Neural cell (in vitro differentiated cells): ENCODE measurements at regions not wholly inside any gene's neighbourhood (a gene's known extent, or its start where the extent isn't known, plus 50 kb on each side); places are given as distances from the start of the nearest gene placed in this dataset.

Experiments
- H2AFZ ChIP-seq: fragments of 200-600, 300-800 bp; sonication (generic), shearing (Covaris generic); 2 replicates; pipeline ENCODE4 v1.6.0; 2014; ENCODE audit warnings: low read depth, mild to moderate bottlenecking, antibody characterized with exemption, low read length, moderate library complexity
- H3F3A ChIP-seq: fragments of 200-600 bp; shearing (Covaris generic); 2 replicates; pipeline ENCODE4 v1.6.1; 2016; ENCODE audit warnings: mild to moderate bottlenecking, moderate library complexity, mixed read lengths, antibody characterized with exemption, low read length; ENCODE audit not compliant: insufficient read depth, poor library complexity, severe bottlenecking
- H3K27ac ChIP-seq: fragments of 200-600, 300-800 bp; sonication (generic), shearing (Covaris generic); 2 replicates; pipeline ENCODE4 v1.5.1; 2014; ENCODE audit warnings: mild to moderate bottlenecking, low read length, moderate library complexity
- H3K27me3 ChIP-seq: fragments of 300-800, 200-600 bp; sonication (generic), shearing (Covaris generic); 2 replicates; pipeline ENCODE4 v1.6.0; 2014; ENCODE audit warnings: mild to moderate bottlenecking, low read depth, low read length, moderate library complexity; ENCODE audit not compliant: insufficient read depth
- H3K36me3 ChIP-seq: fragments of 300-800, 200-600 bp; sonication (generic), shearing (Covaris generic); 2 replicates; pipeline ENCODE4 v1.5.1; 2014; ENCODE audit warnings: mild to moderate bottlenecking, antibody characterized with exemption, low read length, moderate library complexity; ENCODE audit not compliant: insufficient read depth
- H3K4me2 ChIP-seq: fragments of 300-800, 200-600 bp; sonication (generic), shearing (Covaris generic); 2 replicates; pipeline ENCODE4 v1.6.0; 2014; ENCODE audit warnings: mild to moderate bottlenecking, low read length
- H3K4me3 ChIP-seq: fragments of 300-800, 200-600 bp; sonication (generic), shearing (Covaris generic); 2 replicates; pipeline ENCODE4 v1.5.1; 2014; ENCODE audit warnings: mild to moderate bottlenecking, low read length, moderate library complexity
- H3K79me2 ChIP-seq: fragments of 200-600 bp; shearing (Covaris generic); replicated peaks from 2 replicates; pipeline ENCODE4 v1.6.0; 2014; ENCODE audit warnings: mild to moderate bottlenecking, low read length, moderate library complexity; ENCODE audit not compliant: insufficient read depth
- H3K9ac ChIP-seq: fragments of 300-800, 200-600 bp; sonication (generic), shearing (Covaris generic); 2 replicates; pipeline ENCODE4 v1.6.1; 2016; ENCODE audit warnings: mild to moderate bottlenecking, low read length, mixed read lengths
- H3K9me2 ChIP-seq: fragments of 200-600 bp; shearing (Covaris generic); 2 replicates; pipeline ENCODE4 v1.6.1; 2016; ENCODE audit warnings: mild to moderate bottlenecking, low read length, mixed read lengths; ENCODE audit not compliant: insufficient read depth
- H3K9me3 ChIP-seq: fragments of 200-600, 300-800 bp; sonication (generic), shearing (Covaris generic); 2 replicates; pipeline ENCODE4 v1.6.1; 2016; ENCODE audit warnings: mild to moderate bottlenecking, mixed run types, low read length, moderate library complexity, mixed read lengths
- H4K20me1 ChIP-seq: fragments of 200-600 bp; shearing (Covaris generic); 2 replicates; pipeline ENCODE4 v1.6.1; 2016; ENCODE audit warnings: mild to moderate bottlenecking, mixed run types; ENCODE audit not compliant: insufficient read depth
- CTCF ChIP-seq: fragments of 450-650 bp; IDR thresholded peaks from 2 replicates; pipeline ENCODE4 v1.5.1; 2014; ENCODE audit warnings: antibody characterized with exemption, mild to moderate bottlenecking, moderate library complexity; ENCODE audit not compliant: poor library complexity, severe bottlenecking
- EP300 ChIP-seq: fragments of 450-650 bp; conservative IDR thresholded peaks from 2 replicates; pipeline ENCODE4 v1.6.1; 2014; ENCODE audit warnings: antibody characterized with exemption, mild to moderate bottlenecking, moderate library complexity; ENCODE audit not compliant: poor library complexity, severe bottlenecking
- EZH2 ChIP-seq: fragments of 200-600, 300-800 bp; shearing (Covaris generic), sonication (generic); IDR thresholded peaks from 2 replicates; pipeline ENCODE4 v1.6.1; 2014; ENCODE audit warnings: antibody characterized with exemption, low read length, borderline replicate concordance, mild to moderate bottlenecking; ENCODE audit not compliant: insufficient read depth, poor library complexity, severe bottlenecking
- MXI1 ChIP-seq: fragments of 450-650 bp; conservative IDR thresholded peaks from 2 replicates; pipeline ENCODE4 v1.6.1; 2014; ENCODE audit warnings: antibody characterized with exemption, mild to moderate bottlenecking; ENCODE audit not compliant: poor library complexity, severe bottlenecking
- POLR2AphosphoS5 ChIP-seq: IDR thresholded peaks from 2 replicates; pipeline ENCODE4 v1.6.1; 2012
- RAD21 ChIP-seq: fragments of 450-650 bp; conservative IDR thresholded peaks from 2 replicates; pipeline ENCODE4 v1.6.1; 2014; ENCODE audit warnings: antibody characterized with exemption, mild to moderate bottlenecking, moderate library complexity
- REST ChIP-seq: IDR thresholded peaks from 2 replicates; pipeline ENCODE4 v1.6.1; 2012; ENCODE audit warnings: borderline replicate concordance
- SMC3 ChIP-seq: fragments of 450-650 bp; conservative IDR thresholded peaks from 2 replicates; pipeline ENCODE4 v1.6.1; 2014; ENCODE audit warnings: antibody characterized with exemption, mild to moderate bottlenecking, moderate library complexity; ENCODE audit not compliant: poor library complexity
- TAF1 ChIP-seq: IDR thresholded peaks from 2 replicates; pipeline ENCODE4 v1.6.1; 2012; ENCODE audit warnings: low read depth

- H4K20me1 ChIP-seq = no peaks in the 10 kb centered on the region
- H3K4me2 ChIP-seq = no peak overlapping the region
- TF ChIP-seq RAD21 (no peak), MXI1 (no peak), EP300 (no peak), TAF1 (no peak), EZH2 (no peak), POLR2AphosphoS5 (no peak), REST (no peak), CTCF (no peak), SMC3 (no peak)
- H3K9me2 ChIP-seq = no peaks in the 10 kb centered on the region
- H3K27ac ChIP-seq = no peak overlapping the region
- H2AFZ ChIP-seq = no peak overlapping the region
- H3K9ac ChIP-seq = no peak overlapping the region
- no peaks in the 10 kb centered on the region for H3K27me3 ChIP-seq
- no peaks in the 10 kb centered on the region for H3K79me2 ChIP-seq
- no peaks in the 10 kb centered on the region for H3F3A ChIP-seq
- H3K9me3 ChIP-seq = no peaks in the 10 kb centered on the region
- no peaks in the 10 kb centered on the region for H3K36me3 ChIP-seq
- H3K4me3 ChIP-seq = no peak overlapping the region
These were observed 368.8 kb downstream of the SEC14L1 start for GRCh38 chr17:77509599-77509998.

DNA sequence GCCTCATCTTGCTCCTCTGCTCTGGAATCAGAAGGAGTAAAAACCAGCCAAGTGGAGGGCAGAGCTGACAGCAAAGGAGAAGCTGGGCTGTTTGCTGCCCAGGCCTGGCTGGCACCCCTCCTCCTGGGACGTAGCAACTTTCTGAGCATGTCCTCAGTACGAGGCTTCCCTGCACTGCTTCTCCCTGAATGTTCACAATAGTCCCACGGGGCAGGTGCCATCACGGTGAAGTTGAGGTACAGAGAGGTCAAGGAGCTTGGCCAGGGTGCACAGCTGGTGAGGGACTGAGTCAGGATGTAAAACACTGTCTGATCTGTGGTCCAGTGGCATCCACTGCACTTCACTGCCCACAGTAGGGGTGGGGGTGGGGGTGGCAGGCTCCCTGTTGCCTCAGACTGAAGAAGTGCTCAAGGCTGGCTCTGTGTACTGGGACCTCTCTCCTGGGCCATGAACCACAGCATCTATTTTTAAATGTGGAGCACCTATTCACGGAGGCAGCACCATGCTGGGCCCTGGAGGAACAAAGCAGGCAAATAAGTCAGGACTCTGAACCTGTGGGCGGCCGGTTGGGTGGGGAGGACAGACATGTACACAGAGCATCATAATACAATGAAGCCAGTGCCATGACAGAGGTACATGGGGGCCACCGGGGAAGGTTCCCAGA, 369.5 kb downstream of the SEC14L1 start:
- no peak overlapping the region for H2AFZ ChIP-seq
- no peaks in the 10 kb centered on the region for H3F3A ChIP-seq
- no peaks in the 10 kb centered on the region for H3K9me2 ChIP-seq
- TF ChIP-seq EZH2 = no peak
- no peak for TF ChIP-seq MXI1
- TF ChIP-seq POLR2AphosphoS5 = no peak
- no peak for TF ChIP-seq EP300
- no peak for TF ChIP-seq RAD21
- TF ChIP-seq CTCF = no peak
- no peak for TF ChIP-seq SMC3
- no peak for TF ChIP-seq TAF1
- no peak for TF ChIP-seq REST
- H3K79me2 ChIP-seq = no peaks in the 10 kb centered on the region
- H3K4me3 ChIP-seq = no peak overlapping the region
- H3K27ac ChIP-seq = no peak overlapping the region
- H3K36me3 ChIP-seq = no peaks in the 10 kb centered on the region
- no peak overlapping the region for H3K4me2 ChIP-seq
- H3K27me3 ChIP-seq = no peaks in the 10 kb centered on the region
- H4K20me1 ChIP-seq = no peaks in the 10 kb centered on the region
- H3K9ac ChIP-seq = no peak overlapping the region
- no peaks in the 10 kb centered on the region for H3K9me3 ChIP-seq
